ENCODE measurements at regions not wholly inside any gene's neighbourhood (a gene's known extent, or its start where the extent isn't known, plus 50 kb on each side); places are given as distances from the start of the nearest gene placed in this dataset.

DNA sequence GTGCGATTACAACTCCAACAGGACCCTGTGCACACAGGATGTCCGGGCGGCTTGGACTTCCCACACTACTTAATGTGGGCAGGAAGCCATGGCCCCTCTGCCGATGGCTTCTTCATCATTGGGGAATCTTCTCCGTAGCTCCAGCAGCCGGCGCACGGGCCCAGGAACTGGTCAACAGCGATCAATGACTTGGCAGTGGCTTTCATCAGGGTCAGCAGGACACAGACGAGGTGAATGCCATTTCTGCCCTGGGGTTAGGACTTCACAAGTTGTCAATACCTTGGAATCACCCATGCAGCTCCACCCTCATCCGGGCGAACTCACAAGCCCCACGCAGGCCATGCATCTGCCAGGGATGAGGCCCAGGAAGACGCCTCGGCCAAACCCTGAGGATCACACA, 645.7 kb downstream of the BRD1 start:
- DNase-seq (ENCODE audit: extremely low read depth, low read depth), result no peak
- TF ChIP-seq, protein P1, sequence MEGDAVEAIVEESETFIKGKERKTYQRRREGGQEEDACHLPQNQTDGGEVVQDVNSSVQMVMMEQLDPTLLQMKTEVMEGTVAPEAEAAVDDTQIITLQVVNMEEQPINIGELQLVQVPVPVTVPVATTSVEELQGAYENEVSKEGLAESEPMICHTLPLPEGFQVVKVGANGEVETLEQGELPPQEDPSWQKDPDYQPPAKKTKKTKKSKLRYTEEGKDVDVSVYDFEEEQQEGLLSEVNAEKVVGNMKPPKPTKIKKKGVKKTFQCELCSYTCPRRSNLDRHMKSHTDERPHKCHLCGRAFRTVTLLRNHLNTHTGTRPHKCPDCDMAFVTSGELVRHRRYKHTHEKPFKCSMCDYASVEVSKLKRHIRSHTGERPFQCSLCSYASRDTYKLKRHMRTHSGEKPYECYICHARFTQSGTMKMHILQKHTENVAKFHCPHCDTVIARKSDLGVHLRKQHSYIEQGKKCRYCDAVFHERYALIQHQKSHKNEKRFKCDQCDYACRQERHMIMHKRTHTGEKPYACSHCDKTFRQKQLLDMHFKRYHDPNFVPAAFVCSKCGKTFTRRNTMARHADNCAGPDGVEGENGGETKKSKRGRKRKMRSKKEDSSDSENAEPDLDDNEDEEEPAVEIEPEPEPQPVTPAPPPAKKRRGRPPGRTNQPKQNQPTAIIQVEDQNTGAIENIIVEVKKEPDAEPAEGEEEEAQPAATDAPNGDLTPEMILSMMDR (IDR thresholded peaks at IDR 0.05; ENCODE audit: low read depth, low read length), result no peak

GRCh38 chr22:49181431-49181830, 646.2 kb downstream of the BRD1 start:
- TF ChIP-seq, protein P1 (IDR thresholded peaks at IDR 0.05; ENCODE audit: low read depth, low read length), result no peak
- DNase-seq (ENCODE audit: extremely low read depth, low read depth), result no peak

DNA sequence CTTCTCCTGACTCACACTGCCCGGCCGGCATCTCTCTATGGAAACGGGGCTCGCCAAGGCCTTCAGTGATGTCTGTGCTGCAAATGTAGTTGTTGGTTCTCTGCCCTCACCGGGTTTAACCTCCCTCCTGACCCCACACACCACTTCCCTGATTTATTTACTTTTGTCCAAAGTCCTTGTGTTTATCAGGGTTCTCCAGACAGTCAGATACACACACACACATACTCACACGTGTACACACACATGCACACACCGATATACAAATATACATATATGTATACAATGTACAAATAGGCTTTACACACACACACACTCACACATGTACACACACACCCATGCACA, 647.0 kb downstream of the BRD1 start:
- TF ChIP-seq, protein P1 (IDR thresholded peaks at IDR 0.05; ENCODE audit: low read depth, low read length), result no peak

GRCh38 chr22:49179886-49180682, 647.6 kb downstream of the BRD1 start:
- TF ChIP-seq, protein P1 (IDR thresholded peaks at IDR 0.05; ENCODE audit: low read depth, low read length), result no peak
- DNase-seq (ENCODE audit: extremely low read depth, low read depth), result no peak

More for the DNA sequence above, 647.0 kb downstream of the BRD1 start:
- DNase-seq (ENCODE audit: extremely low read depth, low read depth), result no peak

GRCh38 chr22:49179175-49179574, 648.5 kb downstream of the BRD1 start:
- TF ChIP-seq, protein P1 (IDR thresholded peaks at IDR 0.05; ENCODE audit: low read depth, low read length), result no peak
- DNase-seq (ENCODE audit: extremely low read depth, low read depth), result no peak

DNA sequence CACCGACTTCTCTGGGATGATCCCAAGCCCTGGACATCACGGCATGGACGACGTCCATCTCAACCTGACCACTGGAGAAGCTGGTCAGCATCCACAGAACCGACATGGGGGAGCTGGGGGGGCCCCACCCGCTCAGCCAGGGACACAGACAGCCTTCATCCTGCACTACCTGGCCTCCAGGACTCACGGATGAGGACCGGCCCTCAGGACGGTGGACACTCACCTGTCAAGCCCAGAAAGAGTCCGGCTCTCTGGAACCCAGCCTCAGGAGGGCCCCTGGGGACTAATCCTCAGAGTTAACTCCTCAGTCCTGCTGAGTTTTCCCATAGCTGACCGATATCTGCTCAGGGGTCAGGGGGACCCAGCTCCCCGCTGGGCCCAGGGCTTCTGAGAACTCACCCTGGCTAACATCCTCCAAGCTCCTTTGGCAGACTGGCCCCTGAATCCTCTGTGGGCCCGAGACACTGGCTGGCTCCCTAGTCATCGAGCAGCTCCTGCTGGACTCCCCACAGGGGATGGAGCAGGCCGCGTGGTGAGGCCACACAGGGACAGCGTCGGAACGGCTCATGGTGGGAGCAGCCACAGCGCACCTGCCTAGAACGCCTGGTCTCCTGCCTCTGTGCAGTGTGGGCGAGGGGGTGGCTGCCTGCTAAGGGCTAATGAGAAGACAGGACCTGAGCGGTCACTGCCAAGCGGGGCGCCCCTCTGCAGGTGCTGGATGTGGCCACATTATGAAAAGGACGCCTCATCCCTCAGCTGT, 649.2 kb downstream of the BRD1 start:
- no peak for DNase-seq (ENCODE audit: extremely low read depth, low read depth)
- TF ChIP-seq, protein P1 (IDR thresholded peaks at IDR 0.05; ENCODE audit: low read depth, low read length), result no peak

DNA sequence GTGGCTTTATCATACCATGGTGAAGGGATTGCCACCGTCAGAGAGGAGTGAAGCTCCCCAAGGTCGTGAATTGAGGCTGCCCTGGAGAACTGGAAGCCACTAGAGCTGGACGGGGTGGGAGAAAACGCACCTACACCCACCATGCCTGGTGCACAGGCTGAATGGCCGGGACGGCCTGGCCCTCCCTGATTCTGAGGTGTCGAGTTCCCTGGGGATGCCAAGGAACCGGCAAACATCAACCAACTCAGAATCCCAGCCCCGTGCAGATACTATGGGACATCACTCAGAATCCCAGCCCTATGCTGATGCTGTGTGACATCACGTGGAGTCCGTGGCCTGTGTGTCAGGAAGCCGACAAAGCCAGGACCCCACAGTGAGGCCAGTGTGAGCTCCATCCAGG, 650.0 kb downstream of the BRD1 start:
- TF ChIP-seq, protein P1 (IDR thresholded peaks at IDR 0.05; ENCODE audit: low read depth, low read length), result no peak
- DNase-seq (ENCODE audit: extremely low read depth, low read depth), result no peak
